Spinal cord (tissue), 9 donors: ENCODE measurements at regions not wholly inside any gene's neighbourhood (a gene's known extent, or its start where the extent isn't known, plus 50 kb on each side); places are given as distances from the start of the nearest gene placed in this dataset.

Experiments
- DNase-seq, 6 donors: peaks; one replicate each; pipeline versions ENCODE4 v3.0.0 to v3.0.0-alpha.2; 2013 to 2015; ENCODE audit warnings: low spot score in 6 of 6, low read depth in 4 of 6
- H3K27ac ChIP-seq: one replicate; pipeline ENCODE4 v1.5.1; 2013; ENCODE audit warnings: low read depth, low read length, control low read depth
- H3K27me3 ChIP-seq: one replicate; pipeline ENCODE4 v1.6.1; 2013; ENCODE audit warnings: low read length; ENCODE audit not compliant: control insufficient read depth, insufficient read depth
- H3K36me3 ChIP-seq: one replicate; pipeline ENCODE4 v1.6.1; 2013; ENCODE audit warnings: low read length; ENCODE audit not compliant: control insufficient read depth, insufficient read depth
- H3K4me1 ChIP-seq: one replicate; pipeline ENCODE4 v1.6.1; 2013; ENCODE audit warnings: low read length; ENCODE audit not compliant: control insufficient read depth, insufficient read depth
- H3K4me3 ChIP-seq: one replicate; pipeline ENCODE4 v1.5.1; 2013; ENCODE audit warnings: low read depth, low read length, control low read depth
- H3K9me3 ChIP-seq: one replicate; pipeline ENCODE4 v1.6.1; 2013; ENCODE audit warnings: low read length; ENCODE audit not compliant: control insufficient read depth, insufficient read depth
- WGBS: methylation state at CpG from one replicate; pipeline ENCODE4 v1.1.5; 2013; ENCODE audit warnings: missing lambda C conversion rate; ENCODE audit not compliant: insufficient coverage; 5-methylcytosine and 5-hydroxymethylcytosine counted together
- donor health status: healthy.

DNA sequence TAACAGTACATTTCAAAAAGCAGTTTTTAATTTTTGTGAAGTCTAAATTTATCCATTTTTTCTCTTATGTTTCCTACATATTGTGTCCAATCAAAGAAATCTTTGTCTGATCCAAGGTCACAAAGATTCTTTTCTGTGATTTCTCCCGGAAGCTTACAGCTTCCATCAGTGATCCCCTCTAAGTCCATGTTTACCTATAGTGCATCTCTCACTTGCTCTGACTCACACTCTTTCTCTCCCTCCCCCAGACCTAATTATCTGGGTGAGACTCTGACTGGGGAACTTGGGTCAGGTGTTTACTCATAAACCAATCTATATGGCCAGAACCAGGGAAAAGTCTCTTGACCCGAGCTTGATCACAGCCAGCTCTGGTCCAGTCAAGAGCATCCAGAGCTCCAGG is 224.4 kb downstream of the SPTSSA start:
- Histone ChIP-seq H3K27me3 (no peaks in the 10 kb centered on the region), H3K4me3 (no peak overlapping the region), H3K36me3 (no peaks in the 10 kb centered on the region), H3K4me1 (no peaks in the 10 kb centered on the region), H3K27ac (no peak overlapping the region), H3K9me3 (no peaks in the 10 kb centered on the region)
- DNase-seq: no peak
- no CpG with 5 or more reads among the region's 2 CpGs for WGBS

DNA sequence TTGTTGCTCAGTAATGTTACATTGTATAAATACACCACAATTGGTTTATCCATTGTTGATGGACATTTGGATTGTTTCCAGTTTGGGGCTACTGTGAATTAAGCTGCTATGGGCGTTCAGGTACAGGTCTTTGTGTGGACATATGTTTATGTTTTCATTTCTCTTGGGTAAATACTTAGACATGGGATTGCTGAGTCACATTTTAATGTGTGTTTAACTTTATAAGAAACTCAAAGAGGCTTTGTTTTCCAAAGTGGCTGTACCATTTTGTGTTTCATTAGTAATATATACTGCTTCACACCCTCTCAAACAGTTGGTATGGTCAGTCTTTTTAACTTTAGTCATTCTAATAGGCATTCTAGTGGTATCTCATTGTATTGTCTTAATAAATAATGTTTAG is 225.0 kb downstream of the SPTSSA start:
- H3K4me1 ChIP-seq: no peaks in the 10 kb centered on the region
- no peaks in the 10 kb centered on the region for H3K9me3 ChIP-seq
- WGBS: no CpG with 5 or more reads among the region's 1 CpG
- DNase-seq: no peak
- H3K27ac ChIP-seq: no peak overlapping the region
- no peaks in the 10 kb centered on the region for H3K36me3 ChIP-seq
- H3K27me3 ChIP-seq: no peaks in the 10 kb centered on the region
- no peak overlapping the region for H3K4me3 ChIP-seq

DNA sequence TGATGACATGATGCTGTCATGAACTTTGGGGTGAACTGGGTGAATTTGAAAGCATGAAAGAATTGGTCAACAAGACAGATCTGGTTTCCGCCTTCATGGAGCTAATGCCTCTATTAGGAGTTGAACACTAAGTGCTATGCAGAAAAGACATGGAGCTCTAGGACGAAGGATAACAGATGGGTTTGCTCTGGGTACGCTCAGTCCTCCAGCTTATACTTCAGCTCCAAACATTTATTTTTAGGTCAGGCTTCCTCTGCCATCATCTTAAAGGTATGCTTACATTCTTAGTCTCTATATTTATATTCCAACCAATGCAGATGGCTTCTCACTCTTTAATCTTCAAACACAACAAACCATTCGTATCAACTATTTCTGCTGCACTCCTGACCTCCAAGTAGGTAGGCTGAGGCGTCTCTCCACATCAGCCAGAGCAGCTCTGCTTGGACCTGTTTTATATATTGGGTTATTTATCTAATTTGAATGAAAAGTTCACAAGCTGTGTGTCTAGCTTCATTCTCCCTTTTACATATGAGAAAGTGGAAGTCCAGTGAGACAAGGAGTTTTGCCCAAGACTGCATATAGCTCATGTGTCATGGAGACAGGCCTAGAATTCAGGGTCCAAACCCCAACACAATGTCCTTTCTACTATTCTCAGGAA is 226.3 kb downstream of the SPTSSA start:
- H3K9me3 ChIP-seq: no peaks in the 10 kb centered on the region
- H3K4me1 ChIP-seq: no peaks in the 10 kb centered on the region
- no peak for DNase-seq
- no peaks in the 10 kb centered on the region for H3K27me3 ChIP-seq
- H3K36me3 ChIP-seq: no peaks in the 10 kb centered on the region
- no peak overlapping the region for H3K4me3 ChIP-seq
- no peak overlapping the region for H3K27ac ChIP-seq
- WGBS: 62% methylated on average over 3 of the region's 5 CpGs

DNA sequence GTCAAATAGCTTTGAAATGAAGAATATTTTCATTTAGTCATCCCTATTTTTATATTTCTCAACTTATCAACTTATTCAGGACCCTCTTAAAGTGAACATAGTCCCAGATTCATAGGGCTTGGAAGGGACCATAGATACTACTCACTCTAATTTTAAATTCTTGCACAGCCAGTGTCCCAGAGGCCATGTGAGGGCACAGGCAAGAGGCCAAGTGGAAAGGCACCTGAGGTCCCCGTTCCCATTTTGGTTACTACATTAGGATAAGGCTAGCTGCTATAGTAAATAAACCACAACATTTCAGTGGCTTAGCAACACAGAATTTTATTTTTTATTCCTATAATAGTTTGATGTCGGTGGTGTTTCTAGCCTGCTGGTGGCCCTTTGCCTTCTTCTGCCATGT is 227.8 kb downstream of the SPTSSA start:
- no peak for DNase-seq
- no CpG with 5 or more reads among the region's 2 CpGs for WGBS
- Histone ChIP-seq H3K9me3 (no peaks in the 10 kb centered on the region), H3K4me3 (no peak overlapping the region), H3K27me3 (no peaks in the 10 kb centered on the region), H3K36me3 (no peaks in the 10 kb centered on the region), H3K27ac (no peak overlapping the region), H3K4me1 (no peaks in the 10 kb centered on the region)

DNA sequence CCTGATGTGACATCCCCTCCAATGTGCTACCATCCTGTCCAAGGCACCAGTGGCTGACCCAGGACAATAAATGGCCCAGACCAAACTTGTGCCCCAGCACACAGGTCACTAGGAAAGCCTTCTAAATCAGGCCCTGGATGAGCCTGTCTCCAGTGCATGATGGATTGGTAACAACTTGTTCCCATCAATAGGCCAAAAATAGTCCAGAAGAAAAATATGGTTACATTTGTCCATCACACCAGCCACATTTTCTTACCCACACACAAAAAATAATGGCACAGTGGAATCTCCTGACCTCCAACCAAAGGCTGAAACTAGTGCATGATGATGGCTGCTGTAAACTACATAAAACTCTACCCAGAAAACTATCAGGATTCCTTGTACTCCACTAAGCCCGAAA is 228.4 kb downstream of the SPTSSA start:
- Histone ChIP-seq H3K4me3 (no peak overlapping the region), H3K9me3 (no peaks in the 10 kb centered on the region), H3K36me3 (no peaks in the 10 kb centered on the region), H3K27ac (no peak overlapping the region), H3K4me1 (no peaks in the 10 kb centered on the region), H3K27me3 (no peaks in the 10 kb centered on the region)
- no peak for DNase-seq
- WGBS: no CpG with 5 or more reads among the region's 1 CpG

DNA sequence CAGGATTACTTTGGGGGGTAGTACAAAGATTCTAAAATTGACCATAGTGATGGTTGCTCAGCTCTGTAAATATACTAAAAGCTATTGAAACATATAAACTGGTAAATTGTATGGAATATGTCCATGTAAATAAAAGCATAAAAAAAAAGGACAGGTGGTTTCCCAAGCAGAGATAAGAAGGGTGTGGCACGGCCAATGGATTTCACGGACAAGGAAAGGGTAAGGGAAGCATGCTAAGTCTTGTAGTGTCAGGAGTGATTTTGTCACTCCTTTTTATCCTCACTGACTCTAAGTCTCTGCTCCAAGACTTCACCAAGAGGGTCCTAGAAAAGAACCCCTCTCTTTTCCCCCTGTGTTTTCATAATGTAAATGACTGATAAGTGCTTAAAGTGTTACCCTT is 229.2 kb downstream of the SPTSSA start:
- H3K4me1 ChIP-seq: no peaks in the 10 kb centered on the region
- DNase-seq: no peak
- H3K9me3 ChIP-seq: no peaks in the 10 kb centered on the region
- H3K27me3 ChIP-seq: no peaks in the 10 kb centered on the region
- no peak overlapping the region for H3K27ac ChIP-seq
- WGBS: no CpG with 5 or more reads among the region's 2 CpGs
- no peak overlapping the region for H3K4me3 ChIP-seq
- no peaks in the 10 kb centered on the region for H3K36me3 ChIP-seq

DNA sequence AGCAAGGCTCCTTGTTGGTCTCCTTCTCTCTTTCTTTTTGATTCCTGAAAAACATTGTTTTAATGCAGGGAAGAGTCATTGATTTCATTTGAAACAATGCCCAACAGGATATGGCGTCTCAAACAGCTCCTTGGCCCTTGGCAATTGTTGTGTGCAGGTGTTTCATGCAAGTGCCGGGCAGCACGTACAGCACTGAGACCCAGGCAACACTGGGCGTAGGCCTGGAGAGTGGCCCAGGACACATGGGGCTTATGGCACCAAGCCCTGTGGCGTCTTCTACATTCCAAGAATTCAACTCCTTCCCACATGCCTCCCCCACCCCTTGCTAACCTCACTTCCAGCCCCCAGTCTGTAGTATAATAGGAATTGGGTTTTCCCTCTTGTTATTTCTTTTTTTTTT is 230.4 kb downstream of the SPTSSA start:
- no peaks in the 10 kb centered on the region for H3K36me3 ChIP-seq
- H3K4me1 ChIP-seq: no peaks in the 10 kb centered on the region
- no peaks in the 10 kb centered on the region for H3K27me3 ChIP-seq
- peak in 1 of 6 donors; percentile 8 for DNase-seq
- no peaks in the 10 kb centered on the region for H3K9me3 ChIP-seq
- H3K4me3 ChIP-seq: no peak overlapping the region
- no peak overlapping the region for H3K27ac ChIP-seq
- 82% methylated on average over 4 of the region's 5 CpGs for WGBS

DNA sequence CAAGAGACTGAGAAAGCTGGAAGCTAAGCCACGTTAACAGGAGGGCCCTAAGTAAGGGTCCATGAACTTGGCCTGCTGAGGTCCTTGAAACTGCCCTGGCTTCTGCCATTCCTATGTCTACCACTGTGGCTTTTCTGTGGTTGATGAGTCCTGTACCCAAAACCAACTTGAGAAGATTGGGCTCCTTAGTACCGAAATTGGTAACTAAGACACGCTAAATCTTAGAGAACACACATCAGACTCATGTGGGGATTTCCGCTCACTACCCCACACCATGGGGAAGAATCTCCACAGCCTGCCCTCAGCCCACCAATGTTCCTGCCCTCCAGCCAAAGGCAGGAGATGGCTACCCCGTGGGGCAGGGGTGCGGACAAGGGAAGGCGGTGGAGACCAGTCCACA is 232.9 kb downstream of the SPTSSA start:
- no peak for DNase-seq
- Histone ChIP-seq H3K4me1 (no peaks in the 10 kb centered on the region), H3K27me3 (no peaks in the 10 kb centered on the region), H3K27ac (no peak overlapping the region), H3K9me3 (no peaks in the 10 kb centered on the region), H3K4me3 (no peak overlapping the region), H3K36me3 (no peaks in the 10 kb centered on the region)
- WGBS: 100% methylated on average over 4 of the region's 7 CpGs

DNA sequence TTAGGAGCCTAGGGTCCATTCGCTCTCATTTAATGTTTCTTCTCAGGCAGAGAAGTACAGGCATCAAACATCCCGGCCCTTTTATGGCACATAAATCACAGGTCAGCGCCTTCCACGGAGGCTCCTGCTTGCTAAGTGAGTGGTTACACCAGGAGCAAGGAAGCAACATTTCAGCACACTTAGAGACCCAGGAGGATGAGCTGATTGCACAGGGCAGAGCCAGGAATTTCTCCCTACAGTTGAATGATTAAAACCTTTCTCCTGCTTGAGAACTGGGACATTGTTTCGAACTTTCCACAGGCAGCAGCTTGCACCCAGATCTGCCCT is 233.4 kb downstream of the SPTSSA start:
- Histone ChIP-seq H3K27ac (no peak overlapping the region), H3K27me3 (no peaks in the 10 kb centered on the region), H3K36me3 (no peaks in the 10 kb centered on the region), H3K9me3 (no peaks in the 10 kb centered on the region), H3K4me1 (no peaks in the 10 kb centered on the region), H3K4me3 (no peak overlapping the region)
- DNase-seq: peak in 1 of 6 donors; percentile 23
- WGBS: 58% methylated on average over 5 of the region's 5 CpGs

DNA sequence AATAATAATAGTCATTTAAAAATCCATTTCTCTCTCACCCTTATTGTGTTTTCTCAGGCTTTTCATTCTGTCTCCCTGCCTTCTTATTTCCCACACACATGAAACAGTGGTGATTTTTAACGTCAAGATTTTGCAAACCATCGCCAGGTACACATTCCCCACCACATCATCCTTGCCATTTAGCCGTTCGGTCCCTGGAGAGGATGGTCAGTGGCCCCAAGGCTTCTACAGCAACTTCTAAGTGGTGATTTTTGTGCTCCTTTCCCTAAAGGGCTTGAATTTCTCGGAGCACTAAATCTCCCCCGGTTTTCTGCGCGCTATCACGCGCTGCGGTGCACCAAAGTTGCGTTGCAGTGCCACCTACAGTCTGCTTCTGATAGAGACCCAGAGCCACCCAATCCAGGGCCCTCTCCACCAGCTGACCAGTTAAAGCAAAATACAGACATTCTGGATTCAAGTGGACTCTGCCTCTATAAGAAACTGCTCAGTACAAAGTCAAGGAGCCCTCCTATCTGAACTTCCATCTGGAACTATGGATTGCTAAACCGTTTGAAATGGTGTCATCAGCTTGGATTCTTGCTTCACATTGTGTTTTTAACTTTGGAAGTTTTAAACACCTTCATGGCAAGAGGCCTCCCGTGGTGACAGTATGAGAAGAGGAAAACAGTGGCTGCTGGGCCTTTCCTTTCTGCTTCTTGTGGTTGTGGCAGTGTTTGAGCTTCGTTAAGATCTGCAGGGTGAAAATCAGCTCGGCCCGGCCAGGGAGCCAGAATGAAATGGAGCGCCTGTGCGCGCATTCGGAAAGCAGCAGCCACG is 234.0 kb downstream of the SPTSSA start:
- WGBS: 33% methylated on average over 20 of the region's 22 CpGs
- Histone ChIP-seq H3K27ac (no peak overlapping the region), H3K9me3 (no peaks in the 10 kb centered on the region), H3K4me1 (no peaks in the 10 kb centered on the region), H3K27me3 (no peaks in the 10 kb centered on the region), H3K36me3 (no peaks in the 10 kb centered on the region), H3K4me3 (no peak overlapping the region)
- DNase-seq: peak; percentile 57 to 92 (median 62)
